Upper lobe of left lung (tissue), 6 donors: ENCODE measurements at regions not wholly inside any gene's neighbourhood (a gene's known extent, or its start where the extent isn't known, plus 50 kb on each side); places are given as distances from the start of the nearest gene placed in this dataset.

Source experiments
- ATAC-seq, 2 donors: fragments of 200-7000 bp; cut with Tn5 transposase; one replicate each; pipeline ENCODE4 v1.9.1; 2022; ENCODE audit warnings: mild to moderate bottlenecking in 2 of 2, moderate library complexity in 2 of 2; ENCODE audit not compliant: low FRiP score in 2 of 2
- DNase-seq, 2 donors: peaks; one replicate each; pipeline ENCODE4 v3.0.0-alpha.2; 2019 to 2020
- H3K27ac ChIP-seq, 4 donors: fragments of 200-600 bp; sonication (generic); one replicate each; pipeline ENCODE4 v1.5.1; 2016 to 2019
- H3K27me3 ChIP-seq, 4 donors: fragments of 200-600 bp; sonication (generic); one replicate each; pipeline ENCODE4 v1.5.1; 2017 to 2019
- H3K36me3 ChIP-seq, 4 donors: fragments of 200-600 bp; sonication (generic); one replicate each; pipeline ENCODE4 v1.5.1; 2016 to 2019
- H3K4me1 ChIP-seq, 4 donors: fragments of 200-600 bp; sonication (generic); one replicate each; pipeline ENCODE4 v1.5.1; 2018 to 2019
- H3K4me3 ChIP-seq, 4 donors: fragments of 200-600 bp; sonication (generic); one replicate each; pipeline ENCODE4 v1.5.1; 2017 to 2019; ENCODE audit warnings: mild to moderate bottlenecking in 2 of 4, moderate library complexity in 1 of 4
- H3K9me3 ChIP-seq, 4 donors: fragments of 200-600 bp; sonication (generic); one replicate each; pipeline ENCODE4 v1.5.1; 2018 to 2019
- CTCF ChIP-seq, 6 experiments: fragments of 450-650 bp in 4 of 6; fragments of 200-600 bp in 2 of 6; sonication (generic) in 2 of 6; IDR thresholded peaks; one replicate each; pipeline ENCODE4 v1.5.1; 2016 to 2019; ENCODE audit warnings: antibody characterized with exemption in 6 of 6
- EP300 ChIP-seq, 4 donors: sonication (generic); formaldehyde crosslinking; IDR thresholded peaks; one replicate each; pipeline ENCODE4 v1.5.1; 2017; ENCODE audit warnings: antibody characterized with exemption in 4 of 4, control low read depth in 2 of 4
- POLR2A ChIP-seq, 4 donors: fragments of 450-650 bp; IDR thresholded peaks; one replicate each; pipeline ENCODE4 v1.5.1; 2016 to 2017; ENCODE audit warnings: antibody characterized with exemption in 4 of 4, mild to moderate bottlenecking in 2 of 4
- POLR2AphosphoS5 ChIP-seq, 2 donors: sonication (generic); formaldehyde crosslinking; IDR thresholded peaks; one replicate each; pipeline ENCODE4 v1.5.1; 2017; ENCODE audit warnings: antibody characterized with exemption in 2 of 2
- WGBS, 2 donors: methylation state at CpG; one replicate each; pipeline ENCODE4 v1.1.5; 2017 to 2018; 5-methylcytosine and 5-hydroxymethylcytosine counted together
- donor health status: DM: no; HTN: no; CAD: no; lungs with moderate emphysema.
- donor health status: DM: no; HTN: yes; CAD: no; lungs with severe emphysema.

GRCh38 chr4:74537459-74537858 is 92.5 kb downstream of the AREG start:
- no peaks in the 10 kb centered on the region for H3K9me3 ChIP-seq
- H3K36me3 ChIP-seq: no peaks in the 10 kb centered on the region
- H3K27ac ChIP-seq: no peak overlapping the region
- no peak for DNase-seq
- no peak for ATAC-seq
- no peaks in the 10 kb centered on the region for H3K27me3 ChIP-seq
- no peak overlapping the region for H3K4me3 ChIP-seq
- 69 to 83% methylated on average over 3 of the region's 3 CpGs for WGBS, 2 donors
- peaks cover 0 to 13% (median 0%) of the 10 kb centered on the region in 4 donors for H3K4me1 ChIP-seq
- TF ChIP-seq POLR2AphosphoS5 (IDR thresholded peaks at IDR 0.05) (no peak), EP300 (IDR thresholded peaks at IDR 0.05) (no peak), CTCF (IDR thresholded peaks at IDR 0.05) (no peak), POLR2A (IDR thresholded peaks at IDR 0.05) (no peak)

- no peaks in the 10 kb centered on the region for H3K36me3 ChIP-seq
- H3K4me1 ChIP-seq: peaks cover 12 to 25% (median 15%) of the 10 kb centered on the region in 4 donors
- DNase-seq (no peak), ATAC-seq (peak; percentile 38 to 60)
- TF ChIP-seq POLR2A (IDR thresholded peaks at IDR 0.05) (no peak), POLR2AphosphoS5 (IDR thresholded peaks at IDR 0.05) (no peak), EP300 (IDR thresholded peaks at IDR 0.05) (peak in 1 of 4 donors; percentile 60)
- no peaks in the 10 kb centered on the region for H3K9me3 ChIP-seq
- no peak overlapping the region for H3K4me3 ChIP-seq
- H3K27ac ChIP-seq: peak overlapping the region in 1 of 4 donors; percentile 46
- H3K27me3 ChIP-seq: no peaks in the 10 kb centered on the region
- 60 to 75% methylated on average over 3 of the region's 3 CpGs for WGBS, 2 donors
Observed at GRCh38 chr4:74539044-74539790, 94.3 kb downstream of the AREG start.

- TF ChIP-seq CTCF (IDR thresholded peaks at IDR 0.05): no peak
- TF ChIP-seq EP300 (IDR thresholded peaks at IDR 0.05): no peak
- TF ChIP-seq POLR2A (IDR thresholded peaks at IDR 0.05): no peak
- no peak for TF ChIP-seq POLR2AphosphoS5 (IDR thresholded peaks at IDR 0.05)
- Histone ChIP-seq H3K4me1 (peaks cover 15 to 27% (median 16%) of the 10 kb centered on the region in 4 donors), H3K36me3 (no peaks in the 10 kb centered on the region), H3K27ac (no peak overlapping the region), H3K4me3 (no peak overlapping the region), H3K27me3 (no peaks in the 10 kb centered on the region), H3K9me3 (no peaks in the 10 kb centered on the region)
- ATAC-seq: no peak
- no peak for DNase-seq
- 47 to 59% methylated on average over 1 of the region's 1 CpG for WGBS, 2 donors
Observed at GRCh38 chr4:74540193-74540592, 95.3 kb downstream of the AREG start.

- 76 to 77% methylated on average over 9 of the region's 9 CpGs for WGBS, 2 donors
- ATAC-seq (no peak), DNase-seq (no peak)
- H3K27ac ChIP-seq: no peak overlapping the region
- H3K9me3 ChIP-seq: no peaks in the 10 kb centered on the region
- H3K4me1 ChIP-seq: peaks cover 15 to 27% (median 25%) of the 10 kb centered on the region in 4 donors
- no peak overlapping the region for H3K4me3 ChIP-seq
- H3K36me3 ChIP-seq: no peaks in the 10 kb centered on the region
- H3K27me3 ChIP-seq: no peaks in the 10 kb centered on the region
- TF ChIP-seq POLR2A (IDR thresholded peaks at IDR 0.05) (no peak), EP300 (IDR thresholded peaks at IDR 0.05) (no peak), CTCF (IDR thresholded peaks at IDR 0.05) (no peak), POLR2AphosphoS5 (IDR thresholded peaks at IDR 0.05) (no peak)
Observed at GRCh38 chr4:74541667-74542066, 96.7 kb downstream of the AREG start.

GRCh38 chr4:74543231-74543781 is 98.4 kb downstream of the AREG start:
- TF ChIP-seq POLR2A (IDR thresholded peaks at IDR 0.05) (no peak), POLR2AphosphoS5 (IDR thresholded peaks at IDR 0.05) (no peak), CTCF (IDR thresholded peaks at IDR 0.05) (no peak), EP300 (IDR thresholded peaks at IDR 0.05) (no peak)
- H3K4me1 ChIP-seq: peaks cover 15 to 27% (median 25%) of the 10 kb centered on the region in 4 donors
- no peak overlapping the region for H3K4me3 ChIP-seq
- H3K36me3 ChIP-seq: no peaks in the 10 kb centered on the region
- DNase-seq: no peak
- no peaks in the 10 kb centered on the region for H3K27me3 ChIP-seq
- WGBS, 2 donors: 8 to 20% methylated on average over 3 of the region's 3 CpGs
- no peaks in the 10 kb centered on the region for H3K9me3 ChIP-seq
- ATAC-seq: peak in 1 of 2 donors; percentile 16
- no peak overlapping the region for H3K27ac ChIP-seq
